ENCODE measurements at regions not wholly inside any gene's neighbourhood (a gene's known extent, or its start where the extent isn't known, plus 50 kb on each side); places are given as distances from the start of the nearest gene placed in this dataset.

DNA sequence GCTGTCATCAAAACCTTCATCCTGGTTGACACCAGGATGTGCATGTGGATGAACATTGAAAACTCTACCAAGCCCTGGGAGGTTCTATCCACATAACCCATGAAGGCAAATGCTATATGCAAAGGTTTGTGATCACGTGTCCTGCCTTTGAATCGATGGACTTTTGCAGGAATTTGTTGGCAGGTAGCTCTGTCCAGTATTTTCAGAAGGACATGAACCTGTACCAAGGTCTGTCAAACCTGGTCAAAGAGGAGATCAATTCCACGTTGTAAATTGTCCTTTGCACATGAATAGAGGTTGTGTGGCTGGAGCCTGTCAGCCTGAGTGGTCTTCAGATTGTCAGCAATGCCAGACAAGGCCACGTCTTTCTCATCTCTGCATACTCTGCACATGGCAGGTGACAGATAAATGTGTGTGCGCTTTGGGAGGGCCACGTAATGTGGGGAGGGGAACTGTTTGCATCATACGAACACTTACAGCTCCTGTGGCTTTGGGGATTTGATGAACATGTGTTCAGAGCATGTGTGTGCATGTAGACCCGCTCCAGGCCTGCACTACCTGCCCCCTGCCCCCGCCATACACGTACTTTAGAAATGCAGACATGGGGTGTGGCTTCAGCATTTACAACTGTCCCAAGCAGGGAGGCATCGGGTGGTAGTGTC is 169.1 kb downstream of the ERMARD start:
- TF ChIP-seq, protein P1, sequence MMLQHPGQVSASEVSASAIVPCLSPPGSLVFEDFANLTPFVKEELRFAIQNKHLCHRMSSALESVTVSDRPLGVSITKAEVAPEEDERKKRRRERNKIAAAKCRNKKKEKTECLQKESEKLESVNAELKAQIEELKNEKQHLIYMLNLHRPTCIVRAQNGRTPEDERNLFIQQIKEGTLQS (CRISPR knock-in tag; conservative IDR thresholded peaks at IDR 0.05) = no peak
- TF ChIP-seq, protein P2, sequence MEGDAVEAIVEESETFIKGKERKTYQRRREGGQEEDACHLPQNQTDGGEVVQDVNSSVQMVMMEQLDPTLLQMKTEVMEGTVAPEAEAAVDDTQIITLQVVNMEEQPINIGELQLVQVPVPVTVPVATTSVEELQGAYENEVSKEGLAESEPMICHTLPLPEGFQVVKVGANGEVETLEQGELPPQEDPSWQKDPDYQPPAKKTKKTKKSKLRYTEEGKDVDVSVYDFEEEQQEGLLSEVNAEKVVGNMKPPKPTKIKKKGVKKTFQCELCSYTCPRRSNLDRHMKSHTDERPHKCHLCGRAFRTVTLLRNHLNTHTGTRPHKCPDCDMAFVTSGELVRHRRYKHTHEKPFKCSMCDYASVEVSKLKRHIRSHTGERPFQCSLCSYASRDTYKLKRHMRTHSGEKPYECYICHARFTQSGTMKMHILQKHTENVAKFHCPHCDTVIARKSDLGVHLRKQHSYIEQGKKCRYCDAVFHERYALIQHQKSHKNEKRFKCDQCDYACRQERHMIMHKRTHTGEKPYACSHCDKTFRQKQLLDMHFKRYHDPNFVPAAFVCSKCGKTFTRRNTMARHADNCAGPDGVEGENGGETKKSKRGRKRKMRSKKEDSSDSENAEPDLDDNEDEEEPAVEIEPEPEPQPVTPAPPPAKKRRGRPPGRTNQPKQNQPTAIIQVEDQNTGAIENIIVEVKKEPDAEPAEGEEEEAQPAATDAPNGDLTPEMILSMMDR (IDR thresholded peaks at IDR 0.05) = no peak
- TF ChIP-seq, protein P3, sequence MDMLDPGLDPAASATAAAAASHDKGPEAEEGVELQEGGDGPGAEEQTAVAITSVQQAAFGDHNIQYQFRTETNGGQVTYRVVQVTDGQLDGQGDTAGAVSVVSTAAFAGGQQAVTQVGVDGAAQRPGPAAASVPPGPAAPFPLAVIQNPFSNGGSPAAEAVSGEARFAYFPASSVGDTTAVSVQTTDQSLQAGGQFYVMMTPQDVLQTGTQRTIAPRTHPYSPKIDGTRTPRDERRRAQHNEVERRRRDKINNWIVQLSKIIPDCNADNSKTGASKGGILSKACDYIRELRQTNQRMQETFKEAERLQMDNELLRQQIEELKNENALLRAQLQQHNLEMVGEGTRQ (CRISPR knock-in tag; IDR thresholded peaks at IDR 0.05) = no peak
- TF ChIP-seq MXD4 (CRISPR knock-in tag; IDR thresholded peaks at IDR 0.05; ENCODE audit: borderline replicate concordance) (no peak), ZNF121 (CRISPR knock-in tag; IDR thresholded peaks at IDR 0.05) (no peak), ZNF317 (CRISPR knock-in tag; IDR thresholded peaks at IDR 0.05; ENCODE audit: borderline replicate concordance, low read depth) (no peak), CREM (CRISPR knock-in tag; IDR thresholded peaks at IDR 0.05) (no peak), TEAD1 (CRISPR knock-in tag; IDR thresholded peaks at IDR 0.05) (no peak), NFE2L1 (CRISPR knock-in tag; IDR thresholded peaks at IDR 0.05) (no peak)
- TF ChIP-seq, protein P4, sequence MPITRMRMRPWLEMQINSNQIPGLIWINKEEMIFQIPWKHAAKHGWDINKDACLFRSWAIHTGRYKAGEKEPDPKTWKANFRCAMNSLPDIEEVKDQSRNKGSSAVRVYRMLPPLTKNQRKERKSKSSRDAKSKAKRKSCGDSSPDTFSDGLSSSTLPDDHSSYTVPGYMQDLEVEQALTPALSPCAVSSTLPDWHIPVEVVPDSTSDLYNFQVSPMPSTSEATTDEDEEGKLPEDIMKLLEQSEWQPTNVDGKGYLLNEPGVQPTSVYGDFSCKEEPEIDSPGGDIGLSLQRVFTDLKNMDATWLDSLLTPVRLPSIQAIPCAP (CRISPR knock-in tag; IDR thresholded peaks at IDR 0.05) = no peak
- TF ChIP-seq, protein P5, sequence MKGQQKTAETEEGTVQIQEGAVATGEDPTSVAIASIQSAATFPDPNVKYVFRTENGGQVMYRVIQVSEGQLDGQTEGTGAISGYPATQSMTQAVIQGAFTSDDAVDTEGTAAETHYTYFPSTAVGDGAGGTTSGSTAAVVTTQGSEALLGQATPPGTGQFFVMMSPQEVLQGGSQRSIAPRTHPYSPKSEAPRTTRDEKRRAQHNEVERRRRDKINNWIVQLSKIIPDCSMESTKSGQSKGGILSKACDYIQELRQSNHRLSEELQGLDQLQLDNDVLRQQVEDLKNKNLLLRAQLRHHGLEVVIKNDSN (CRISPR knock-in tag; IDR thresholded peaks at IDR 0.05) = no peak

Data from WTC11 (cell line).